CD1c-positive myeloid dendritic cell (primary cell): ENCODE measurements at regions not wholly inside any gene's neighbourhood (a gene's known extent, or its start where the extent isn't known, plus 50 kb on each side); places are given as distances from the start of the nearest gene placed in this dataset.
"Not testable (repeated sequence)": the region's sequence is repeated elsewhere in the genome, so short reads cannot be mapped to it uniquely, and the experiment has no call there.

Experiments
- DNase-seq: peaks from one replicate; pipeline ENCODE4 v3.0.0-alpha.2; 2016; ENCODE audit errors: extremely low spot score

GRCh38 chr10:111578076-111578475 is 501.2 kb downstream of the ADRA2A start:
- no peak for DNase-seq

- DNase-seq = no peak
Measured at GRCh38 chr10:111579473-111579872, 502.6 kb downstream of the ADRA2A start.

- no peak for DNase-seq
Measured at GRCh38 chr10:111590703-111591102, 513.9 kb downstream of the ADRA2A start.

GRCh38 chr10:111593578-111593977 is 516.7 kb downstream of the ADRA2A start:
- no peak for DNase-seq

- DNase-seq = no peak
Measured at GRCh38 chr10:111595173-111595572, 518.3 kb downstream of the ADRA2A start.

GRCh38 chr10:111598433-111599059 is 521.7 kb downstream of the ADRA2A start:
- DNase-seq = peak; percentile 48

- no peak for DNase-seq
Measured at GRCh38 chr10:111599943-111600342, 523.1 kb downstream of the ADRA2A start.

- no peak for DNase-seq
Measured at GRCh38 chr10:111600772-111601171, 523.9 kb downstream of the ADRA2A start.

GRCh38 chr10:111612273-111612672 is 535.4 kb downstream of the ADRA2A start:
- DNase-seq = no peak

- no peak for DNase-seq
Measured at GRCh38 chr10:111634191-111634590, 549.4 kb downstream of the GPAM start.

GRCh38 chr10:111646021-111646420 is 537.5 kb downstream of the GPAM start:
- no peak for DNase-seq

GRCh38 chr10:111648046-111648445 is 535.5 kb downstream of the GPAM start:
- no peak for DNase-seq

GRCh38 chr10:111649080-111649479 is 534.5 kb downstream of the GPAM start:
- DNase-seq = not testable (repeated sequence)

GRCh38 chr10:111650088-111650487 is 533.5 kb downstream of the GPAM start:
- no peak for DNase-seq

- DNase-seq = no peak
Measured at GRCh38 chr10:111656066-111656465, 527.5 kb downstream of the GPAM start.

- DNase-seq = no peak
Measured at GRCh38 chr10:111677759-111678158, 505.8 kb downstream of the GPAM start.

- no peak for DNase-seq
Measured at GRCh38 chr10:111686796-111687195, 496.8 kb downstream of the GPAM start.

- DNase-seq = no peak
Measured at GRCh38 chr10:111698711-111699110, 484.9 kb downstream of the GPAM start.

- no peak for DNase-seq
Measured at GRCh38 chr10:111703986-111704385, 479.6 kb downstream of the GPAM start.

GRCh38 chr10:111705021-111705420 is 478.5 kb downstream of the GPAM start:
- no peak for DNase-seq

GRCh38 chr10:111706331-111706730 is 477.2 kb downstream of the GPAM start:
- DNase-seq = no peak

- no peak for DNase-seq
Measured at GRCh38 chr10:111707076-111707475, 476.5 kb downstream of the GPAM start.

- no peak for DNase-seq
Measured at GRCh38 chr10:111709603-111710002, 474.0 kb downstream of the GPAM start.

GRCh38 chr10:111716032-111716431 is 467.5 kb downstream of the GPAM start:
- DNase-seq = no peak
